GM12873 (cell line): ENCODE measurements at regions not wholly inside any gene's neighbourhood (a gene's known extent, or its start where the extent isn't known, plus 50 kb on each side); places are given as distances from the start of the nearest gene placed in this dataset.

Experiments
- TF ChIP-seq, protein P1 (sequence below): IDR thresholded peaks from 2 replicates; pipeline ENCODE4 v1.5.1; 2012; ENCODE audit warnings: low read depth, mild to moderate bottlenecking, moderate library complexity, low read length, control low read depth; ENCODE audit not compliant: insufficient read depth; ENCODE audit errors: missing control alignments

DNA sequence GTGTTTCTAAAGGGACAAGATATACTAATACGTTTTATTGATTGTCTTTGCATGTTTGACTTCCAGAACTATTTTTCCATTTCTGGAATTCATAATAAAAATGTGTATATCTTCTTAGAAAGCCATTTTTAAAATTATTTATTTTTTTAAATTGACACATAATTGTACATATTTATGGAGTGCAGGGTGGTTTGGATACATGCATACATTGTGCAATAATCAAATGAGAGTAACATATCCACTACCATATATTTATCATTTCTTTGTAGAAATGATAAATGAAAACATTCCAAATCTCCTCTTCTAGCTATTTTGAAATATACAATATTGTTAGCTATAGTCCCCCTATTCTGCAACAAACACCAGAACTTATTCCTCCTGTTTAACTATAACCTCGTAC is 156.5 kb upstream of the ABI3BP start:
- TF ChIP-seq, protein P1, sequence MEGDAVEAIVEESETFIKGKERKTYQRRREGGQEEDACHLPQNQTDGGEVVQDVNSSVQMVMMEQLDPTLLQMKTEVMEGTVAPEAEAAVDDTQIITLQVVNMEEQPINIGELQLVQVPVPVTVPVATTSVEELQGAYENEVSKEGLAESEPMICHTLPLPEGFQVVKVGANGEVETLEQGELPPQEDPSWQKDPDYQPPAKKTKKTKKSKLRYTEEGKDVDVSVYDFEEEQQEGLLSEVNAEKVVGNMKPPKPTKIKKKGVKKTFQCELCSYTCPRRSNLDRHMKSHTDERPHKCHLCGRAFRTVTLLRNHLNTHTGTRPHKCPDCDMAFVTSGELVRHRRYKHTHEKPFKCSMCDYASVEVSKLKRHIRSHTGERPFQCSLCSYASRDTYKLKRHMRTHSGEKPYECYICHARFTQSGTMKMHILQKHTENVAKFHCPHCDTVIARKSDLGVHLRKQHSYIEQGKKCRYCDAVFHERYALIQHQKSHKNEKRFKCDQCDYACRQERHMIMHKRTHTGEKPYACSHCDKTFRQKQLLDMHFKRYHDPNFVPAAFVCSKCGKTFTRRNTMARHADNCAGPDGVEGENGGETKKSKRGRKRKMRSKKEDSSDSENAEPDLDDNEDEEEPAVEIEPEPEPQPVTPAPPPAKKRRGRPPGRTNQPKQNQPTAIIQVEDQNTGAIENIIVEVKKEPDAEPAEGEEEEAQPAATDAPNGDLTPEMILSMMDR = no peak

DNA sequence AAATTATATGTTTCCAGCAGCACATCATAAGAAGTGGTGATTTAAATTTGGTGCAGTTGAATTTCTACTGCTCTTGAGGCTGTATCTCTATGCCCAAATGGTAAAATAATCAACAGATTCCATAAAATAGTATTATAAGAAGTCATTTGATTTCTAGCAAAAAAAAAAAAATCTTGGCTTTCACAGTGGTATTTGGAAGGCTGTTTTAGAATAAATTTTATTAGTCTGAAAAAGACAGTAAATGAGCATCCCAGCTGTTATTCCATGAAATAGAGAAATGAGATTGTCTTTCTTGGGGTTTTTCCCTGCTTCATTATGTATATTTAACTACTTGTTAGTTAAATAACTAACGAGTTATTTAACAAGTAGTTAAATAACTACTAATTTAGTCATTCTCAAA is 156.0 kb upstream of the ABI3BP start:
- TF ChIP-seq, protein P1 = no peak

DNA sequence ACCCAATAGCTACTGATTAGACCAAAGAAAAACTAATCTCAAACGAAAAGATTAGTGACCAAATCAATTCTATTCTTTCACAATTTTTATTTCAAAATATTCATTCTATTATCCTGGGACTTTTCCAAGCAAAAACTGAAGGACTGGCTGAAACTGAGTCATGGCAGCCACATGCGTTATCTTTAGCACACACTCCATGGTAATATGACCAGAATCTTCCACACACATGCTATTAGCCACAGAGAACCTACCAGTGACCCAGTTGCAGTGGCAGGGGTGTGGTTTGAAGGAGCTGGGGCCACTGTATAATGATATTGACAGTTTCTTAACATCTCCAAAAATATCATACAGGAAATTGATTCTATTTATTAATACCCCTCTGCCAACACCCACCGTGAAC is 154.8 kb upstream of the ABI3BP start:
- TF ChIP-seq, protein P1 = no peak

DNA sequence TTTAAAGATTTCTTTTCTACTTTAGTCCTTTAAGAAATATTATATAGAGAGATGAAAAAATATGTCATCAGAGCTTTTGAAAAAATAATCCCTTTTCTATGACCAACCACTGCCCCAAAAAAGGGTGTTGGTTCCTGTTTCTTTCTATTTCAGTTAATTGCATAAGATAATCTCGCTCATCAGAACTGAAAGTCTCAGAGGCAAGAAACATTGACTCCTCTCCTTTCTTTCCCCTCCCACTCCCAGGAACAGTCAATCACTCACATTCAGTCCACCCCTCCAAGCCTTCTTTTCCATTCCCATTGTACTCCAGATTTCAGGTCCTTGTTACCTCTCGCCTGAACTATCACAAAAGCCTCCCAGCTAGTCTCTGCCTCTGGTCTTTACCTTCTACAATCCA is 153.7 kb upstream of the ABI3BP start:
- TF ChIP-seq, protein P1 = no peak

DNA sequence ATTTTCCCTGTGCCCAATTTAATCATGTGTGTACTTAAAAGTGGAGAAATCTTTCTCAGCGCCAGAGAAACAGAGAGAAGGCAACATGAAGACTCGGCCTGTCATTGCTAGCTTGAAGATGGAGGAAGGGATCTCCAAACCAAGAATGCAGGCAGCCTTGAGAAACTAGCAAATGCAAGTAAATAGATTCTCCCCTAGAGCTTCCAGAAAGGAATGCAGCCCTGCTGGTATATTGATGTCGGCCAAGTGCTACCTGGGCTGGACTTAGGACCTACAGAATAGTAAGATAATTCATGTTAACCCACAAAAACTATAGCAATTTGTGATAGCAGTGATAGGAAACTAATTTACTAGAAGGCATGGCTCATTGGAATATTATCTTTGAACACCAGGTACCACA is 150.9 kb upstream of the ABI3BP start:
- TF ChIP-seq, protein P1 = no peak

DNA sequence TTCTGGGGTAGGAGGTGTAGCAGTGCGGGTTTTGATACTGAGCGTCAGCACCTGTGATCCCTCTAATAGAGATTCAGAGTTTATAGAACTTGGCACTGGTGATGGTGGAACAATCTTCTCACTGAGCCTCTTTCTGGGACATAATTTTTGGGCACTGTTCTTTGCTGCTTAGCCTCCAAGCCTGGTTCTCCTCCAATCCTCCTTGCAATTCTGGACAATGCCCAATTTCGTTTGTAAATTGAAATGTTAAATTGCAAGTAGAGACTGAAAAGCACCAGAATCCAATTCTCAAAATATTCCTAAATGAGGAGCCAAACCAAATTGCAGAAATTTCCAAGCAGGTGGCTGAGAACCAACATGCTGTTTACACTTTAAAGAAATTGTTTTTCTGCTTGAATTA is 149.8 kb upstream of the ABI3BP start:
- TF ChIP-seq, protein P1 = no peak

DNA sequence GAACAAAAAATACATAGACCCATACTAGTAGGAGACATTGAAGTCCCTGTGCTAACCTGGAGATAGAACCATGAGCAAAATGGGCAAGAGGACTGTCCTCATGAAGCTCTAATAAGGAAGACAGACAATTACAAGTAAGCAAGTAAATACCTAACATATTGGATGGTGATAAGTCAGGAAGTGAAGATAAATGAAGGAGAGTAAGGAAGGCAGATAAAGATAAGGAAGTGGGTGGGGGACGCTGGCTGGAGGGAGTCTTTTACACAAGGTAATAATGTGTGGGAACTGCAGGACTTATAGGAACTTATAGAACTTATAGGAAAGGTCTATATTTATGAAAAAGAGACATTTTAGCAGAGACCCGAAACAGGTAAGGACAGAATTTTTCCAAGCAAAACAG is 148.9 kb upstream of the ABI3BP start:
- TF ChIP-seq, protein P1 = no peak
